Hepatocyte (in vitro differentiated cells): ENCODE measurements at regions not wholly inside any gene's neighbourhood (a gene's known extent, or its start where the extent isn't known, plus 50 kb on each side); places are given as distances from the start of the nearest gene placed in this dataset.
"Not testable (repeated sequence)": the region's sequence is repeated elsewhere in the genome, so short reads cannot be mapped to it uniquely, and the experiment has no call there.

Experiments
- DNase-seq: peaks from one replicate; pipeline ENCODE4 v3.0.0-alpha.2; 2016; ENCODE audit warnings: low spot score
- H2AFZ ChIP-seq: fragments of 200-600 bp; sonication (generic); 2 replicates; pipeline ENCODE4 v1.6.0; 2016; ENCODE audit warnings: antibody characterized with exemption, mild to moderate bottlenecking
- H3K27ac ChIP-seq: fragments of 200-600 bp; sonication (generic); 2 replicates; pipeline ENCODE4 v1.5.1; 2016; ENCODE audit warnings: mild to moderate bottlenecking
- H3K27me3 ChIP-seq: fragments of 200-600 bp; sonication (generic); 2 replicates; pipeline ENCODE4 v1.6.1; 2016
- H3K36me3 ChIP-seq: fragments of 200-600 bp; sonication (generic); replicated peaks from 2 replicates; pipeline ENCODE4 v1.5.1; 2016; ENCODE audit warnings: low read depth; ENCODE audit not compliant: insufficient read depth
- H3K4me1 ChIP-seq: fragments of 200-600 bp; sonication (generic); 2 replicates; pipeline ENCODE4 v1.5.1; 2016; ENCODE audit warnings: mild to moderate bottlenecking, moderate library complexity; ENCODE audit not compliant: insufficient read depth
- H3K4me2 ChIP-seq: fragments of 200-600 bp; sonication (generic); 2 replicates; pipeline ENCODE4 v1.6.0; 2016
- H3K4me3 ChIP-seq: fragments of 200-600 bp; sonication (generic); 2 replicates; pipeline ENCODE4 v1.5.1; 2016; ENCODE audit warnings: mild to moderate bottlenecking
- H3K79me2 ChIP-seq: fragments of 200-600 bp; sonication (generic); 2 replicates; pipeline ENCODE4 v1.6.0; 2017; ENCODE audit warnings: mild to moderate bottlenecking
- H3K9me2 ChIP-seq: fragments of 200-600 bp; sonication (generic); replicated peaks from 2 replicates; pipeline ENCODE4 v1.6.0; 2017; ENCODE audit warnings: mild to moderate bottlenecking; ENCODE audit not compliant: insufficient read depth
- H3K9me3 ChIP-seq: fragments of 200-600 bp; sonication (generic); 2 replicates; pipeline ENCODE4 v1.5.1; 2016; ENCODE audit warnings: low read depth, mild to moderate bottlenecking
- H4K20me1 ChIP-seq: fragments of 200-600 bp; sonication (generic); 2 replicates; pipeline ENCODE4 v1.6.0; 2016; ENCODE audit warnings: mild to moderate bottlenecking; ENCODE audit not compliant: insufficient read depth, poor library complexity, severe bottlenecking
- CTCF ChIP-seq: fragments of 200-600 bp; sonication (generic); IDR thresholded peaks from 2 replicates; pipeline ENCODE4 v1.5.1; 2016; ENCODE audit warnings: antibody characterized with exemption, mild to moderate bottlenecking; ENCODE audit not compliant: poor library complexity
- EZH2 ChIP-seq: fragments of 200-600 bp; sonication (generic); IDR thresholded peaks from 2 replicates; pipeline ENCODE4 v1.6.1; 2016; ENCODE audit warnings: antibody characterized with exemption, mild to moderate bottlenecking, borderline replicate concordance
- EZH2phosphoT487 ChIP-seq: fragments of 200-600 bp; sonication (generic); IDR thresholded peaks from one replicate; pipeline ENCODE4 v1.6.1; 2018; ENCODE audit warnings: antibody characterized with exemption, mild to moderate bottlenecking, low read depth, moderate library complexity; ENCODE audit not compliant: unreplicated experiment, severe bottlenecking
- WGBS: methylation state at CpG from one replicate; pipeline ENCODE4 v1.1.6; 2016; ENCODE audit warnings: low lambda C conversion rate; ENCODE audit errors: missing lambda C conversion rate; 5-methylcytosine and 5-hydroxymethylcytosine counted together

- Histone ChIP-seq H2AFZ (no peak overlapping the region), H3K27me3 (no peaks in the 10 kb centered on the region), H3K36me3 (no peaks in the 10 kb centered on the region), H3K4me2 (no peak overlapping the region), H3K4me1 (no peaks in the 10 kb centered on the region), H3K27ac (no peak overlapping the region), H3K4me3 (no peak overlapping the region), H3K9me2 (no peaks in the 10 kb centered on the region), H3K79me2 (no peaks in the 10 kb centered on the region), H4K20me1 (no peaks in the 10 kb centered on the region), H3K9me3 (no peaks in the 10 kb centered on the region)
- TF ChIP-seq CTCF (no peak), EZH2 (no peak), EZH2phosphoT487 (no peak)
- DNase-seq = no peak
- 61% methylated on average over 4 of the region's 4 CpGs for WGBS
These were observed 1817.7 kb downstream of the LRRC4C start for GRCh38 chr11:39641751-39642150.

DNA sequence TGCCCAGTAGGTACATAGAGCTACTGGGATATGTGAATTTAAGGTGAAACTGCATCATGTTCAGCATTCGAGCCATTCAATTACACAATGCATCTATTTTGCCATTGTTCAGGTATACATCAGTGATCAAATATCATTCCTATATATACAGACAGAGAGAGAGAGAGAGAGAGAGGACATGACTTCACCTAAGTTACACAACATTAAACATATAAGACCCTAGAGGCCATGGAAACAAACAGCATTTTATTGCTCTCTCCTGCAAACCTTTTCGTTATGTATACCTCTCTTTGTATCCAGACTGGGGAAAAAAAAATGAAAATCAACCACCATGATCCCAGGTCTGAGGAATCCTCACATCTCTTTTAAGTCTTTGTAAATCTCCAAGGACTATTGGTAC lies 1829.1 kb downstream of the LRRC4C start:
- Histone ChIP-seq H3K9me2 (no peaks in the 10 kb centered on the region), H3K4me3 (no peak overlapping the region), H4K20me1 (no peaks in the 10 kb centered on the region), H2AFZ (no peak overlapping the region), H3K79me2 (no peaks in the 10 kb centered on the region), H3K27me3 (no peaks in the 10 kb centered on the region), H3K36me3 (no peaks in the 10 kb centered on the region), H3K4me1 (no peaks in the 10 kb centered on the region), H3K9me3 (no peaks in the 10 kb centered on the region), H3K27ac (no peak overlapping the region), H3K4me2 (no peak overlapping the region)
- DNase-seq = no peak
- 85% methylated on average over 2 of the region's 2 CpGs for WGBS
- no peak for TF ChIP-seq EZH2phosphoT487
- TF ChIP-seq CTCF = no peak
- TF ChIP-seq EZH2 = no peak

- DNase-seq = no peak
- no peak overlapping the region for H2AFZ ChIP-seq
- no peaks in the 10 kb centered on the region for H3K36me3 ChIP-seq
- H3K4me3 ChIP-seq = no peak overlapping the region
- H3K79me2 ChIP-seq = no peaks in the 10 kb centered on the region
- no peak overlapping the region for H3K27ac ChIP-seq
- no peaks in the 10 kb centered on the region for H4K20me1 ChIP-seq
- no peaks in the 10 kb centered on the region for H3K27me3 ChIP-seq
- 83% methylated on average over 2 of the region's 2 CpGs for WGBS
- H3K9me3 ChIP-seq = no peaks in the 10 kb centered on the region
- no peaks in the 10 kb centered on the region for H3K9me2 ChIP-seq
- no peaks in the 10 kb centered on the region for H3K4me1 ChIP-seq
- TF ChIP-seq EZH2 (no peak), CTCF (no peak), EZH2phosphoT487 (no peak)
- H3K4me2 ChIP-seq = no peak overlapping the region
These were observed 1831.1 kb downstream of the LRRC4C start for GRCh38 chr11:39628311-39628710.

DNA sequence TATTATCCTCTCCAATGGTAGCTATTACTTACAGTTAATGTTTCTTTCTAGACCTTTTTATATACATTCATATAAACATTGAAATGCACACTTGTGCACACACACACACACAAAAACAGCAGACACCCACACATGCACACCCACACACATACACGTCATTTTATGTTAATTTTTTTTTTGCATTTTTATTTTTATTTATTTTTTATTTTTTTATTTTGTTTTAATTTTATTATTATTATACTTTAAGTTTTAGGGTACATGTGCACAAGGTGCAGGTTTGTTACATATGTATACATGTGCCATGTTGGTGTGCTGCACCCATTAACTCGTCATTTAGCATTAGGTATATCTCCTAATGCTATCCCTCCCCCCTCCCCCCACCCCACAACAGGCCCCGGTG lies 1839.1 kb downstream of the LRRC4C start:
- WGBS = 84% methylated on average over 2 of the region's 3 CpGs
- H3K9me3 ChIP-seq, H3K79me2 ChIP-seq, DNase-seq, H2AFZ ChIP-seq, H3K36me3 ChIP-seq, H3K27me3 ChIP-seq, H3K4me1 ChIP-seq, H3K9me2 ChIP-seq, H3K4me3 ChIP-seq, H3K27ac ChIP-seq, H4K20me1 ChIP-seq, H3K4me2 ChIP-seq: not testable (repeated sequence)
